Thymus (tissue), 11 donors: ENCODE measurements at regions not wholly inside any gene's neighbourhood (a gene's known extent, or its start where the extent isn't known, plus 50 kb on each side); places are given as distances from the start of the nearest gene placed in this dataset.

Source experiments
- DNase-seq, 9 donors: peaks; one replicate each; pipeline ENCODE4 v3.0.0-alpha.2; 2013; ENCODE audit warnings: low spot score in 9 of 9, low read depth in 6 of 9, missing footprints in 1 of 9
- H3K27ac ChIP-seq, 2 donors: one replicate each; pipeline ENCODE4 v1.5.1; 2013; ENCODE audit warnings: control low read depth in 1 of 2, low read depth in 1 of 2, low read length in 1 of 2, mild to moderate bottlenecking in 1 of 2, moderate library complexity in 1 of 2
- H3K27me3 ChIP-seq, 2 donors: one replicate each; pipeline ENCODE4 v1.5.1; 2013; ENCODE audit warnings: low read length in 1 of 2; ENCODE audit not compliant: control insufficient read depth in 2 of 2, insufficient read depth in 1 of 2
- H3K36me3 ChIP-seq, 2 donors: one replicate each; pipeline ENCODE4 v1.5.1; 2013; ENCODE audit warnings: low read length in 1 of 2, mild to moderate bottlenecking in 1 of 2, moderate library complexity in 1 of 2; ENCODE audit not compliant: control insufficient read depth in 2 of 2, insufficient read depth in 2 of 2
- H3K4me1 ChIP-seq, 2 donors: one replicate each; pipeline ENCODE4 v1.5.1; 2013; ENCODE audit warnings: low read length in 2 of 2; ENCODE audit not compliant: control insufficient read depth in 2 of 2, insufficient read depth in 2 of 2
- H3K4me3 ChIP-seq, 2 donors: one replicate each; pipeline ENCODE4 v1.5.1; 2013; ENCODE audit warnings: low read length in 2 of 2, control low read depth in 1 of 2, mild to moderate bottlenecking in 1 of 2
- H3K9me3 ChIP-seq, 2 donors: one replicate each; pipeline ENCODE4 v1.5.1; 2013; ENCODE audit warnings: low read length in 1 of 2, mild to moderate bottlenecking in 1 of 2; ENCODE audit not compliant: control insufficient read depth in 2 of 2, insufficient read depth in 1 of 2
- WGBS: extraction: QIAGEN DNeasy Blood & Tissue Kit; methylation state at CpG from one replicate; pipeline ENCODE4 v1.1.7; 2013; 5-methylcytosine and 5-hydroxymethylcytosine counted together
- donor health status: healthy.

DNA sequence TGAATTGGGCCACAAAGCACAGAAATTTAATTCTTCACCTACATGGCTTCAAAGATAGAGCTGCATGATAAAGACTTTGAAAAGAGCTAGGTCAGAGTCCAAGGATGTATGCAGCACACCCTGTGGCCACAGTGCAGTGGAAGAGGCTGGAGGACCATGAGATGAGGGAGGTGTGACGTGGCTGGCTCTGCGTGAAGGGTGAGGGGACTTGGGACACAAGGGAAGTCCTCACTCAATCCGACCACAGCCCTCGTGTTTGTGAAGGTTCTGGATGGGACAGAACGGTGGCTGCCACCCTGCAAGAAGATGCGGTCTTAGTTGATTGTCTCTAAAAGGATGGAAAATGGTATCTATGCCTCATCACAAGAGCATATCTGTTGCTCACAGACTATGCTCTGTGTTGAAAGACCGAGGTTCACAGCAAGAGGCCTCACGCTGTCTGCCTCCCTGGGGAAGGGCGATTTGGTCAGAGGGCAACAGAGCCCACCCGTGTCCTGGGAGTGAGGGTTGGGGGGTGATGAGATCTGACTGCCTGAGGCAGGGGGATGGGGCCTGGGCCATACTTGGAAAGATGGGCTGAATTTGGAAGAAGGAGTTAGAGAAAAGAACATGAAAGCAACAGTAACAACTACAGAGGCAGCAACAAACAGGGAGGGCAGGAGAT, 174.4 kb upstream of the SHH start:
- H3K36me3 ChIP-seq = no peaks in the 10 kb centered on the region
- no peak overlapping the region for H3K27ac ChIP-seq
- H3K27me3 ChIP-seq = no peaks in the 10 kb centered on the region
- WGBS = 88% methylated on average over 10 of the region's 10 CpGs
- no peak overlapping the region for H3K4me3 ChIP-seq
- DNase-seq = no peak
- peaks cover 1 to 6% of the 10 kb centered on the region in 2 donors for H3K9me3 ChIP-seq
- peaks cover 0 to 6% of the 10 kb centered on the region in 2 donors for H3K4me1 ChIP-seq

DNA sequence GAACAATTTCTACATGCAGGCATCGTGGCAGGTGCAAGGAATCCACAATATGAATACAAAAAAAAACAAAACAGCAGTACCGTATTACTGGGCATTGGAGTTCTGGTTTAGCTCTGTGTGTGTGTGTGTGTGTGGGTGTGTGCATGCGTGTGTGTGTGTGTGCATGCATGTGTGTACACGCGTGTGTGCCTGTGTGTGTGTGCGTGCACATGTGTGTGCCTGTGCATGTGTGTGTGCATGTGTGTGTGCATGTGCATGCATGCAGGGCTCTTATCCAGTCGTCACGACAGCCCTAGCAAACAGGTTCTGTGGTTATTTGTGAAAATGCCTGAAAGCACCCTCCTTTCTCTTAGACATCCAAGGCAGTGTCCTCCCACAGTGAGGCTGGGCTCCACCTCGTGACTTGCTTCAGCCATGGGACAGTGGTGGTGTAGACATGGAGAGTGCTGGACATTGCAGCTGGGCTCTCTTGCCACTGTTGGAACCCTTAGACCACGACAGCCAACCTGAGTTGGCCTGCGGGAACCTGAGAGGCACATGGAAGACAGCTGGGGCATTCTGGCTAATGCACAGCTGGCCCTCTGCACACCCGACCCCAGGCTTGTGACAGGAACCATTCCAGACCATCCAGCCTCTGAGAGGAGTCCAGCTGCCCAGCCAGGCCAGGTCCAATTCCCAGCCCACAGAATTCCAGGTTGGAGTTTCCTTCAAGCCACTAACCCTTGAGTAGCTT, 173.4 kb upstream of the SHH start:
- Histone ChIP-seq H3K27me3 (peaks cover 0 to 2% of the 10 kb centered on the region in 2 donors), H3K4me1 (peaks cover 0 to 6% of the 10 kb centered on the region in 2 donors), H3K9me3 (peaks cover 1 to 6% of the 10 kb centered on the region in 2 donors), H3K36me3 (no peaks in the 10 kb centered on the region), H3K4me3 (no peak overlapping the region), H3K27ac (no peak overlapping the region)
- DNase-seq = no peak
- 94% methylated on average over 12 of the region's 12 CpGs for WGBS

DNA sequence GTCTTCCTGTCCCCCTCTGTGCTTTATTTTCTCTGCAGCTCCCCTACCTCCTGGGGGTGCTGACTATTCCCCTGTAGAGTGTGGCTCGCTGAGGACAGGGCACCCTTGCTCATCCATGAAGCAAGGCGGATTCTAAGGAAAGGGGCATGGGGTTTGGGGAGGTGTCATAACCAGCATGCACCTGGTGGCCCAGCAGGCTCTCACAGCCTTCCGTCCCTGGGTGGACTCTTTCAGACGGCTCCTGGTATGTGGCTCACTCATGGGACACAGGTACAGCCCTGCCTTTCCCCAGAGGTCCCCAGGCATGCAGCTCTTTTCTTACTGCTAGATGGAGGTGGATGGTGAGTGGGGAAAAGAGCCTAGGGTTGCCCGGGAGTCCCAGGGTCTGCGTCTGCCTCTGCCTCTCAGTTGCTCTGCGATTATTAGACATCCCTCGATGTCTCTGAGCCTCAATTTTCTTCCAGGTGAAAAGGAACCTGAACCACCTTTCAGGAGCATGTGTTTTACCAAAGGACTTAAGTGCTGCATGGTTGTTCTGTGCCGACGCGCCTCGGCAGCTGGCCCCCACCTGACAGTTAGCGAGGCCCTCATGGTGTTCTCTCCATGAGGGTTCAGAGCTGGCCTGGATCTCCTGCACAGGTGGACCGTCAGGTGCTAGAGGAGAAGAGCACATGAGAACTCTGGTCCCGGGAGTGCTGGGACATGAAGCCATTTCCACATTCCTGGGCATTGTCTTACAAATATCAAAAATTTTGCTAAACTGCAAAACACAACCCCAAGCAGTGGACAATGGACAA, 172.5 kb upstream of the SHH start:
- Histone ChIP-seq H3K27me3 (peaks cover 0 to 3% of the 10 kb centered on the region in 2 donors), H3K4me1 (peaks cover 0 to 6% of the 10 kb centered on the region in 2 donors), H3K4me3 (no peak overlapping the region), H3K9me3 (peaks cover 0 to 3% of the 10 kb centered on the region in 2 donors), H3K36me3 (no peaks in the 10 kb centered on the region), H3K27ac (no peak overlapping the region)
- WGBS = 95% methylated on average over 15 of the region's 15 CpGs
- DNase-seq = no peak

DNA sequence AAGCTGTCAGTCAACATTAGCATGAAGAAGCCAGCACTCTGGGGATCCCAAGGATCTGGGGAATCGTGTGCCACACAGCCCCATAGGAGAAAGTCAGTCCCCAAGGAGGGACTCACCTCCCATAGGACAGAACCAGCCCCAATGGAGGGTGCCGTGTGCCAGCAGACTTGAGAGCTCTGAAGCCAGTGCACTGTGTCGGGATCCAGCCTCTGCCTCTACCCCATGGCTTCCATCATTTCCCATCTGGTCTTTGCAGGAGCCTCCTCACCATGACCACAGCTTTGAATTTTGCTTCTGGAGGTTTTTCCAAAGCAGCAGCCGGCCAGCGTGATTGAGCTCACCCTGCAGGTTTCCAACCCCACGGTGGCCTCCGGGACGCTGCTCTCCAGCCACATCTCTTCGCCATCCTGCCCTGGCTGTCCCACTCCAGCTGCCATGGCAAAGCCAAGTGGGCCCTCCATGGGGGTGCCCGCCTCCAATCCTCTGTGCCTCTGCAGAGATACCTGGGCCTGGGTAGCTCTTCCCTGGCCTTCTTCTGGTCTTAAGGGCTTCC, 171.8 kb upstream of the SHH start:
- Histone ChIP-seq H3K27ac (no peak overlapping the region), H3K4me1 (peaks cover 0 to 6% of the 10 kb centered on the region in 2 donors), H3K9me3 (peaks cover 0 to 3% of the 10 kb centered on the region in 2 donors), H3K36me3 (no peaks in the 10 kb centered on the region), H3K4me3 (no peak overlapping the region), H3K27me3 (peaks cover 0 to 3% of the 10 kb centered on the region in 2 donors)
- 86% methylated on average over 10 of the region's 10 CpGs for WGBS
- DNase-seq = no peak

DNA sequence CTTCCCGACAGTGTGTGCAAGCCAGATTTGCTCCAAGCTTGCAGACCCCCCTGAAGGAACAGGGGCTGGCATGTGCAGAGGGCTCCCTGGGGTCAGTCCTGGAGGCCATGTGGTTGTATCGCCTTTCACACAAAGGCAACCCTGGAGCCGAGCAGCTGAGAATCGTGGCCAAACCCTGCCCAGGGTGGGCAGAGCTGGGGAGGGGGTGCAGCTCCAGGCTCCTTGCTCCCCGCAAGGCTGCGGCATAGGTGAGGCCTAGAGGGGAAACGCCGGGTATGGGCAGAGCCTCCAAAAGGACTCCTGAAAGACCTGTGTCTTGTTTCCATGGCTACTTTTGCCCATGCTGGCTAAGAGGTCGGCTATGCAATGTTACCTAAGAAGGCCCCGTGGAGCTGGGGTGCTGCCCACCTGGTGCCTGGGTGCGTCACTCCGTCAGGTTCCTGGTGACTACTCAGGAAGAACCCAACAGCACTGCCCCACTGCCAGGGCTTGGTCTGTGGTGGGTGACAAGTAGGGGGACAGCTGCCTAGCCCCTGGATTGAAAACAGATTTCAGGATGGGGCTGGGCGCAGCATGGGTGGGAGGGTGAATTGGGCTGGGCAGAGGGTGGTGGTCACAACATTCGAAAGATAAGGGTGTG, 171.0 kb upstream of the SHH start:
- peaks cover 0 to 2% of the 10 kb centered on the region in 2 donors for H3K4me1 ChIP-seq
- WGBS = 89% methylated on average over 14 of the region's 14 CpGs
- H3K36me3 ChIP-seq = no peaks in the 10 kb centered on the region
- peaks cover 0 to 3% of the 10 kb centered on the region in 2 donors for H3K27me3 ChIP-seq
- H3K4me3 ChIP-seq = no peak overlapping the region
- H3K9me3 ChIP-seq = peaks cover 0 to 3% of the 10 kb centered on the region in 2 donors
- no peak for DNase-seq
- no peak overlapping the region for H3K27ac ChIP-seq

DNA sequence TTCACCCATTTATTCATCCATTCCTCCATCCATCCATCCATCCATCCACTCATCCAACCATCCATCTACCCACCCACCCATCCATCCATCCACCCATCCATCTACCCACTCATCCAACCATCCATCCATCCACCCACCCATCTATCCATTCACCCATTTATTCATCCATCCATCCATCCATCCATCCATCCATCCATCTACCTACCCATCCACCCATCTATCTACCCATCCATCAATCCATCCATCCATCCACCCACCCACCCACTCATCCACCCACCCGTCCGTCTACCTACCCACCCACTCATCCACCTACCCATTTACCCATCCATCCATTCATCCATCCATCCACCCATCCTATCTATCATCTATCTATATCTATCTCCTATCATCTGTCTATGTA, 169.4 kb upstream of the SHH start:
- peaks cover 0 to under 1% of the 10 kb centered on the region in 2 donors for H3K9me3 ChIP-seq
- no peak overlapping the region for H3K4me3 ChIP-seq
- peaks cover 0 to 3% of the 10 kb centered on the region in 2 donors for H3K27me3 ChIP-seq
- no peak for DNase-seq
- 95% methylated on average over 2 of the region's 2 CpGs for WGBS
- H3K27ac ChIP-seq = no peak overlapping the region
- H3K4me1 ChIP-seq = no peaks in the 10 kb centered on the region
- no peaks in the 10 kb centered on the region for H3K36me3 ChIP-seq

DNA sequence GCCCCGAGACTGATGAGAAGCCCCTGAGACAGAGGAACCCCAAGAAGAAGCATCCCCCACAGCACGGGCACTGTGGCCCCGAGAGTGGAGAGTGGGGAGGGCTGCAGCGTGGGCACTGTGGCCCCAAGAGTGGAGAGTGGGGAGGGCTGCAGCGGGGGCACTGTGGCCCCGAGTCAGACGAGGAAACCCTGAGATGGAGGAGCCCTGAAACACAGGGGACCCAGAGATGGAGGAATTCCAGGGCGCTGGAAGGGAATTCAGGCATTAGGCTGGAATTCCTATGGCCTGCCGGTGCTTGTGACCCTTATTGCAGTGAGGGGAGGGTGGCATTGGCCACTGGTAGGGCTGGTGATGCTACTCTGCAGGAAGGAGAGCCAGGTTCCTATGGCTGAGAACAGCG, 168.6 kb upstream of the SHH start:
- no peak for DNase-seq
- Histone ChIP-seq H3K4me3 (no peak overlapping the region), H3K27ac (no peak overlapping the region), H3K4me1 (no peaks in the 10 kb centered on the region), H3K27me3 (peaks cover 0 to 3% of the 10 kb centered on the region in 2 donors), H3K36me3 (no peaks in the 10 kb centered on the region), H3K9me3 (no peaks in the 10 kb centered on the region)
- WGBS = 95% methylated on average over 10 of the region's 10 CpGs

DNA sequence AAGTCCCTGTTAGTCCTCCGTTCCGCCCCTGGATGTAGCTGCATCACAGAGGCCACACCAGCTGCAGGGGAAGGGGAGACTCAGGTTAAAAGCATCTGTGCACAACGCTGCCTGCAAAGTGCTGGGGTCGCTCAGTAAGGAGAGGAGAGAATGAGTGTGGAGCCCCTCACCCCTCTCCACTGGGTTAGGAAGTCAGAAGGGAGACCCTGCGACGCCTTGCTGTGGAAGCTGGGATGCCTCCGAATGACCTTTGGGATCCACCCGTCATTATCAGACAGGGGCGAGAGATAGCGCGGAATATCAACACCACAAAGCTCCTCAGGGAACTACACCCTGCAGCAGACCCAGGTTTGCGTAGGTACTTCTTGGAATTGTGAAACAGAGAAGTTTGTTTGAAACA, 167.7 kb upstream of the SHH start:
- peaks cover 0 to 5% of the 10 kb centered on the region in 2 donors for H3K27me3 ChIP-seq
- 94% methylated on average over 12 of the region's 12 CpGs for WGBS
- no peaks in the 10 kb centered on the region for H3K9me3 ChIP-seq
- H3K4me1 ChIP-seq = no peaks in the 10 kb centered on the region
- no peak overlapping the region for H3K27ac ChIP-seq
- no peaks in the 10 kb centered on the region for H3K36me3 ChIP-seq
- DNase-seq = no peak
- H3K4me3 ChIP-seq = no peak overlapping the region
